Retinal pigment epithelial cell (primary cell): ENCODE measurements at regions not wholly inside any gene's neighbourhood (a gene's known extent, or its start where the extent isn't known, plus 50 kb on each side); places are given as distances from the start of the nearest gene placed in this dataset.
"Not testable (repeated sequence)": the region's sequence is repeated elsewhere in the genome, so short reads cannot be mapped to it uniquely, and the experiment has no call there.

Experiments
- DNase-seq: peaks from one replicate; pipeline ENCODE4 v3.0.0-alpha.2; 2010; ENCODE audit warnings: low read depth
- H3K4me3 ChIP-seq: 2 replicates; pipeline ENCODE4 v1.5.1; 2011; ENCODE audit warnings: mild to moderate bottlenecking, low read length, control low read depth, moderate library complexity
- TF ChIP-seq, protein P1 (sequence below): conservative IDR thresholded peaks from 2 replicates; pipeline ENCODE4 v1.5.1; 2011; ENCODE audit warnings: low read depth, low read length, control low read depth, inconsistent platforms

DNA sequence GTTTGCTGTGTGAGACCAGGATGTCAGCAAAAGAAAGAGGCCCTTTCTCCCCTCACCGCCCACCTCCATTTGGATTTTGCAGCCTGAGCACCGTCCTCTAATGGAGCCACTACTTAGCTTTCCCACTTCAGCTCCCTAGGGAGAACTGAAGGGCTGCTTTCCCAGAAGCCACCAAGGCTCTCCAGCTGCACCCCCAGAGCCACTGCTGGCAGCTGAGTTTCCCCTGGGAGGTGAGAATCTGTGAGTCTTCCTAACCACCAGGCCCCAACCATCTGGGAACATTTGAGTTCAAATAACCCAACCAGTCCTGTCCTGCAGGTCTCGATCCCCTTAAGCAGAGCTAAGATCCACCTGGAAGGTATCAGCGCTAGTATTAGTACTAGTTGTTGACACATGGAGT is 173.1 kb upstream of the USP9X start:
- DNase-seq, result no peak
- TF ChIP-seq, protein P1, sequence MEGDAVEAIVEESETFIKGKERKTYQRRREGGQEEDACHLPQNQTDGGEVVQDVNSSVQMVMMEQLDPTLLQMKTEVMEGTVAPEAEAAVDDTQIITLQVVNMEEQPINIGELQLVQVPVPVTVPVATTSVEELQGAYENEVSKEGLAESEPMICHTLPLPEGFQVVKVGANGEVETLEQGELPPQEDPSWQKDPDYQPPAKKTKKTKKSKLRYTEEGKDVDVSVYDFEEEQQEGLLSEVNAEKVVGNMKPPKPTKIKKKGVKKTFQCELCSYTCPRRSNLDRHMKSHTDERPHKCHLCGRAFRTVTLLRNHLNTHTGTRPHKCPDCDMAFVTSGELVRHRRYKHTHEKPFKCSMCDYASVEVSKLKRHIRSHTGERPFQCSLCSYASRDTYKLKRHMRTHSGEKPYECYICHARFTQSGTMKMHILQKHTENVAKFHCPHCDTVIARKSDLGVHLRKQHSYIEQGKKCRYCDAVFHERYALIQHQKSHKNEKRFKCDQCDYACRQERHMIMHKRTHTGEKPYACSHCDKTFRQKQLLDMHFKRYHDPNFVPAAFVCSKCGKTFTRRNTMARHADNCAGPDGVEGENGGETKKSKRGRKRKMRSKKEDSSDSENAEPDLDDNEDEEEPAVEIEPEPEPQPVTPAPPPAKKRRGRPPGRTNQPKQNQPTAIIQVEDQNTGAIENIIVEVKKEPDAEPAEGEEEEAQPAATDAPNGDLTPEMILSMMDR, result no peak
- H3K4me3 ChIP-seq, result no peak overlapping the region

DNA sequence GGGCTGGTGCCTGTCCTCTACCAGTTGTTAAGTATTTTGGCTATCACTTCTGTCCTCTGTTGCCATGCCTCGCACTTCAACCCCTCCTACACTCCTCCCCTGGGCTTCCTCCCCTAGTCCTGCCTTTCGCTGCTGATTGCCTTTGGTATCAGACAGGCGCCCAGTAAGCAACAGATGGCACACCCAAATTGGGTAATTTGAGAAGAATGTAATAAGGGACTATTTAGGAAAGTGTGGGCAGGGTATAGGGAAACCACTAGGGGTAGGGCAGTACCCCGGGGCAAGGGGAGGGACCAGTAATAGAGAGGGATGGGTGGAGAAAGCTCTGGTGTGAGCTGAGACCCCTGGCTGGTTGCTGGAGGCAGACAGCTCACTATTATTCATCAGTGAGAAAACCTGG is 172.7 kb upstream of the USP9X start:
- DNase-seq, result no peak
- no peak overlapping the region for H3K4me3 ChIP-seq
- TF ChIP-seq, protein P1, result no peak

DNA sequence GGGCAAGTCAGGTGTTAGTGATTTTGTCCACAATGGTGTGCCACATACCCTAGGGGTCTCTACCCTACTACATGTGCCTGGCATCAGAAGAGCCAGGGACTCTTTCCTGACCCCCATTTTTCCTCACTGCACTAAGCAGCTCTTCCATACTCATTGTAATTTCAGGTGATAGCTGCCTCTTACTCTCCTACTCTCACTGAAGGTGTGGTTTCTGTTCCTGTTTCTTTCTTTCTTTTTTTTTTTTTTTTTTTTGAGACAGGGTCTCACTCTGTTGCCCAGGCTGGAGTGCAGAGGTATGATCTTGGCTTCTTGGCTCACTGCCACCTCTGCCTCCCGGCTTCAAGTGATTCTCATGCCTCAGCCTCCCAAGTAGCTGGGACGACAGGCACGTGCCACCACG is 164.9 kb upstream of the USP9X start:
- no peak for DNase-seq
- H3K4me3 ChIP-seq, result no peak overlapping the region
- TF ChIP-seq, protein P1, result no peak

DNA sequence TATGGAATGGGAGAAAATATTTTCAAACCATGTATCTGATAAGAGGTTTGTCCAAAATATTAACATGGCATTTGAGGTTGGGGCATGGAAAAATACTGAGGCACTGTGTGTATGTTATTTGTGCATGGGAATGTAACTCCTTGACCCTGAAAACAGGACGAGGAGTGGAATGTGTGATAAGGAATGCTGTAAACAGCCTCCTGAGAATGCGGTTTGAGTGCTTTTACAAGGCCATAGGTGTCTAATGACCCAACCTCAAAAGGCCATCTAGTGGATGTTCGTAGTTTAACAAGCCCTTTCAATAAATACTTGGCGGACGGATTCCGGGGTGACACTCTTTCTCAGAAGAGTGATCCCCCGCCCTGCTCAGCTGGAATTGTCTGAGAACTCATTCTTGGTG is 162.9 kb upstream of the USP9X start:
- TF ChIP-seq, protein P1, result peak; percentile 53
- peak; percentile 71 for DNase-seq
- no peak overlapping the region for H3K4me3 ChIP-seq

DNA sequence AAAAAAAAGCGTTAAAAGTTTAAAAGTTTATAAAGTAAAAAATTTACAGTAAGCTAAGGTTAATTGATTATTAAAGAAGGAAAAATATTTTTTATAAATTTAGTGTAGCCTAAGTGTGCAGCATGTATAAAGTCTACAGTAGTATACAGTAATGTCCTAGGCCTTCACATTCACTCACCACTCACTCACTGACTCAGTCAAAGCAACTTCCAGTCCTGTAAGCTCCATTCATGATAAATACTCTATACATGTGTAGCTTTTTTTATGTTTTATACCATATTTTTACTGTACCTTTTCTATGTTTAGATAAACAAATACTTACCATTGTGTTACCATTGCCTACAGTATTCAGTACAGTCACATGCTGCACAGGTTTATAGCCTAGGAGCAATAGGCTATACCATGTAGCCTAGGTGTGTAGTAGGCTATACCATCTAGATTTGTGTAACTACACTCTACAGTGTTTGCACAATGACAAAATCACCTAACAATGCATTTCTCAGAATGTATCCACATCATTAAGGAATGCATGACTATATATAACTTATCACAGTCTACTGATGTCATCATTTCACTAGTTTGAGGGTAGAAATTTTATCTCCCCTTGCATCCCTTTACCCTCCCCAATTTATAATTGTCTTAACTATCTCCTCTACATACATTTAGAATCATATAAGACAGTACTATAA is 158.4 kb upstream of the USP9X start:
- H3K4me3 ChIP-seq, DNase-seq: not testable (repeated sequence)

DNA sequence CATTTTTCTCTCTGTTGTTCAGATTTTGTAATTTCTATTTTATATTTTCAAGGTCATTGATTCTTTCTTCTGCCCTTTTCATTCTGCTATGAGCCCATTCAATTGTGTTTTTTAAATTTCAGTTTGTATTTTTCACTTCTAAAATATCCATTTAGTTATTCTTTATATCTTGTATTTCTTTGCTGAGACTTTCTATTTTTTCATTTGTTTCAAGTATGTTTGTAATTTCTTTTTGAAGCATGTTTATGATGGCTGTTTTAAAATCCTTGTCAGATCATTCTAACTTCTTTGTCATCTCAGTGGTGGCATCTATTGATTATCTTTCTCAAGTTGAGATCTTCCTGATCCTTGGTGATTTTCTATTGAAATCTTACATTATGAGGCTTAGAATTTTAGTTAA is 157.2 kb upstream of the USP9X start:
- TF ChIP-seq, protein P1, result no peak
- DNase-seq, result no peak
- H3K4me3 ChIP-seq, result no peak overlapping the region

DNA sequence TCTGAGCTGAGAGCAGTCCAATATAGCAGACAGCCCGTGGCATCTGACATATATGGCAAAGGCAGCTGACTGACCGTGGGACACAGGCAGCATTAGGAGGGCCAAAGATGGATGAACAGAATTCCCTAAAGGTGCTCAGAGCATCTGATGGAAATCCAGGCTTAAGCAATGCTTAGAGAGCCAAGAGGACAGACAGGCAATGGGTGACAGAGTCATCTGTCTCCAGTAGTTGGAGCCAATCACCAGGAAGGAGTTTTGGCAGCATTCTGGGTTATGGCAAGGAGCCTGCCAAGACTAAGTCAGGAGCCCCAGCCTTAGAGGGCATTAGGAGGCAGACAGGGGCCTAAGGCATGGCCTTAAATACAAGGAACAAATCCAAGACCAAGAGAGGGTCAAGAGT is 153.3 kb upstream of the USP9X start:
- H3K4me3 ChIP-seq, result no peak overlapping the region
- DNase-seq, result no peak
- TF ChIP-seq, protein P1, result no peak
